K562 (cell line): ENCODE measurements at regions not wholly inside any gene's neighbourhood (a gene's known extent, or its start where the extent isn't known, plus 50 kb on each side); places are given as distances from the start of the nearest gene placed in this dataset.
A peak's percentile ranks its signal among the peaks of the same experiment; 100 is the strongest.

Experiments
- HMG20B ChIP-seq: fragments of 250-450 bp; sonication (Bioruptor Pico); IDR thresholded peaks from 2 replicates; pipeline ENCODE4 v1.5.0; 2021; ENCODE audit warnings: mild to moderate bottlenecking
- MAFK ChIP-seq: IDR thresholded peaks from 2 replicates; pipeline ENCODE4 v1.6.1; 2011; ENCODE audit warnings: low read length, improper control_type of control experiment
- NR4A1 ChIP-seq, 2 experiments: fragments of 250-450 bp in 1 of 2; fragments of 450-650 bp in 1 of 2; sonication (Bioruptor Pico) in 1 of 2; IDR thresholded peaks; 2 replicates each; pipeline versions ENCODE4 v1.4.0 to v1.6.1; 2016 to 2020; ENCODE audit warnings: mild to moderate bottlenecking in 2 of 2, missing compliant biosample characterization in 1 of 2, missing genetic modification characterization in 1 of 2, moderate library complexity in 1 of 2
- PCBP2 ChIP-seq: fragments of 200-400 bp; formaldehyde crosslinking; IDR thresholded peaks from 2 replicates; pipeline ENCODE4 v1.6.1; 2018; ENCODE audit warnings: low read length, low read depth, mild to moderate bottlenecking, moderate library complexity; ENCODE audit not compliant: poor library complexity, severe bottlenecking
- SP1 ChIP-seq: sonication (generic); formaldehyde crosslinking; IDR thresholded peaks from 2 replicates; pipeline ENCODE4 v1.8.1; 2022; ENCODE audit warnings: mild to moderate bottlenecking, missing genetic modification reagents
- TF ChIP-seq, protein P1 (sequence below), 3 experiments: fragments of 200-800 bp in 1 of 3; fragments of 250-450 bp in 1 of 3; fragments of 450-650 bp in 1 of 3; sonication (Bioruptor Pico) in 1 of 3; sonication (Bioruptor generic) in 1 of 3; formaldehyde crosslinking in 1 of 3; IDR thresholded peaks; 2 replicates each; pipeline versions ENCODE4 v1.6.1 to v1.8.0; 2016 to 2022; ENCODE audit warnings: mild to moderate bottlenecking in 2 of 3, missing genetic modification characterization in 2 of 3, missing compliant biosample characterization in 1 of 3, moderate library complexity in 1 of 3

GRCh38 chr9:87338088-87338989, 159.3 kb upstream of the DAPK1 start (continued):
- TF ChIP-seq, protein P1, sequence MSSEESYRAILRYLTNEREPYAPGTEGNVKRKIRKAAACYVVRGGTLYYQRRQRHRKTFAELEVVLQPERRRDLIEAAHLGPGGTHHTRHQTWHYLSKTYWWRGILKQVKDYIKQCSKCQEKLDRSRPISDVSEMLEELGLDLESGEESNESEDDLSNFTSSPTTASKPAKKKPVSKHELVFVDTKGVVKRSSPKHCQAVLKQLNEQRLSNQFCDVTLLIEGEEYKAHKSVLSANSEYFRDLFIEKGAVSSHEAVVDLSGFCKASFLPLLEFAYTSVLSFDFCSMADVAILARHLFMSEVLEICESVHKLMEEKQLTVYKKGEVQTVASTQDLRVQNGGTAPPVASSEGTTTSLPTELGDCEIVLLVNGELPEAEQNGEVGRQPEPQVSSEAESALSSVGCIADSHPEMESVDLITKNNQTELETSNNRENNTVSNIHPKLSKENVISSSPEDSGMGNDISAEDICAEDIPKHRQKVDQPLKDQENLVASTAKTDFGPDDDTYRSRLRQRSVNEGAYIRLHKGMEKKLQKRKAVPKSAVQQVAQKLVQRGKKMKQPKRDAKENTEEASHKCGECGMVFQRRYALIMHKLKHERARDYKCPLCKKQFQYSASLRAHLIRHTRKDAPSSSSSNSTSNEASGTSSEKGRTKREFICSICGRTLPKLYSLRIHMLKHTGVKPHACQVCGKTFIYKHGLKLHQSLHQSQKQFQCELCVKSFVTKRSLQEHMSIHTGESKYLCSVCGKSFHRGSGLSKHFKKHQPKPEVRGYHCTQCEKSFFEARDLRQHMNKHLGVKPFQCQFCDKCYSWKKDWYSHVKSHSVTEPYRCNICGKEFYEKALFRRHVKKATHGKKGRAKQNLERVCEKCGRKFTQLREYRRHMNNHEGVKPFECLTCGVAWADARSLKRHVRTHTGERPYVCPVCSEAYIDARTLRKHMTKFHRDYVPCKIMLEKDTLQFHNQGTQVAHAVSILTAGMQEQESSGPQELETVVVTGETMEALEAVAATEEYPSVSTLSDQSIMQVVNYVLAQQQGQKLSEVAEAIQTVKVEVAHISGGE (CRISPR knock-in tag; IDR thresholded peaks at IDR 0.05), result no peak
- no peak for TF ChIP-seq SP1 (CRISPR knock-in tag)
- no peak for TF ChIP-seq HMG20B (CRISPR knock-in tag)
- peak; percentile 71 for TF ChIP-seq MAFK
- TF ChIP-seq PCBP2, result no peak
- TF ChIP-seq NR4A1 (CRISPR knock-in tag; IDR thresholded peaks at IDR 0.05), result no peak
- TF ChIP-seq NR4A1 (tag; IDR thresholded peaks at IDR 0.05), result no peak
